Activated T-cell treated with anti-CD3 and anti-CD28 coated beads for 48 hours (primary cell): ENCODE measurements at regions not wholly inside any gene's neighbourhood (a gene's known extent, or its start where the extent isn't known, plus 50 kb on each side); places are given as distances from the start of the nearest gene placed in this dataset.

Source experiments
- DNase-seq: peaks from one replicate; pipeline ENCODE4 v3.0.0-alpha.2; 2020; ENCODE audit warnings: low read depth

DNA sequence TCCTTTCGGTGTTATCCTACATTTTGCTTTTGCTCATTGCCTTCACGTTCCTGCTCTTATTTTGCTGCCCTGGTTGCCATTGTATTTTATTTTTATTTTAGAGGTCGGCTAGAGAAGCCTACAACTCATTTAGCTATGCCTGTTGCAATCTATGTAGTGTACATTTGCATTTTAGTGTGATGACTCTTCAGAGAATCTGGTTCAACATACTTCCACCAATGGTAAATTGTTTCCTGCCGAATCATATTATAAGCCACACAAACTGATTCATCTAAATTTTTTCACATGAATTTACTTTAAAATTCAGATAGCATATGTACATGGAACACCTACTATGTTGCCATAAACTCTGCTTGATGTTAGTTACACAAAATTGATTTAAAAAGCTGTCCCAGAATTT lies 1596.9 kb downstream of the PLA2G4A start:
- DNase-seq, result no peak

DNA sequence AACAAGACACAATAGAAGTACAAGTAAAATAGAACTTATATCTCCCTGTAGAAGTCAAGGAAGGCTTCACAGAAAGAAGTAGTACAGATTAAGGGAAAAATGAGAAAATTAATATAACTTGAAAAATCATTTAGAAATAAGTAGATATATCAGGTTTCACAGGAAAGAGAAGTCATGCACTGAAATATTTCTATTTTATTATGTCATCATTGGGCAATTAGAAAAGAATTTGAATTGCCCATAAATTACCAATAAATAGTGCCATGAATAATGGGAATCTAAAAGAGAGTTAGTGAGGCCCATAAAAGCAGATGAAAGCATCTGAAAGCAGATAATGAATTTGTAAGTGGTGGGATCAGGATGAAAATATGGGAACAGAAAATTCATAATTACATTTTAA lies 1597.8 kb downstream of the PLA2G4A start:
- no peak for DNase-seq

DNA sequence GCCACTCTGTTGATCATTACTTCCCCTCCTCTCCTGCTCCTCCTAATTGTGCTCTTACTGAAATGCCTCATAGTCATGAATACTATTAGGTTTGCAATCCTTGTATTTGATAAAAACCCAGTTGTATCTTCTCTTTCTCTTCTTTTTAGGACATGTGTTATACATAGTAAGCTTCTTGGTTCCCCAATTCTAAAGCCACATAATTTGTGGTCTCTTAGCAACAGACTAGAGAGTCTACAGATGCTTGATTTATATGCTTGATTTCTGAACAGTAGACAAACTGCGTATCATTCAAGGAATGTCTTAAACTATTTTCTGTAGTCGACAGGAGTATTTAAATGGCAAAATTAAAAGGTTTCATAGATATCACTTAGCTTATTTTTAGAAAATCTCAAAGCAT lies 1598.9 kb downstream of the PLA2G4A start:
- no peak for DNase-seq

DNA sequence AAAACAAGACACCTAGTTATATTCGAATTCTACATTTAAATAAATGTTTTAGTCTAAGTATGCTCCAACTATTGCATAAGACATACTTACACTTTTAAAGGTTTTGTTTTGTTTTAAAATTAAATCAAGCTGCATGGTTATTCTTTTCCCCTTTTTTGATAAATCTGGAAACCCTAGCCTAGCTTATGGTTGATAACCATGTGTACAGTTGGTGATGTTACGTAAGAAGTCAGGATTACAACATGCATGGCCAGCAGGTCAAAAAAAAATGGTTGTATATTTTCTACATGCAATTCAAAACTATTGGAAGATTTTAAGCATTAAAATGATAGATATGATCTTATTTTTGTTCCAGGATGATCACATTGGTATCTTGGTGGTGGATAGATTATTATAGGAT lies 1600.6 kb downstream of the PLA2G4A start:
- DNase-seq, result no peak

DNA sequence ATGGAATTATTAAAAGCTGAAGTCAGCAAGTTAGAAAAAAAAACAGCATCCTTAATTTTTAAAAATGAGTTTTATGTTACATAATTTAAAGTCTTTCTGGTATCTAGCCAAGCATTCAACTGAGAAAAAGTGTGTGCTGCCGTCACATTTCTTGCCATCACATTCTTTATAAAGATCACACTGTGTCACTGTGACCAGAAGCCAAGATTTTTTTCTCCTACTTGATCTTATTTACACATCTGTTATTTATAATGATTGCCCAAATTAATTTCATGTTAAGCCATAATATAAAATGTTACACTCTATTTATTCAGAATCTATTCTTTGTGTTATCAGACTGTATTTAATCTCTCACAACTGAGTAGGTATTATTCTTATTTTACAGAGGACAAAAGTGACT lies 1603.7 kb downstream of the PLA2G4A start:
- no peak for DNase-seq

DNA sequence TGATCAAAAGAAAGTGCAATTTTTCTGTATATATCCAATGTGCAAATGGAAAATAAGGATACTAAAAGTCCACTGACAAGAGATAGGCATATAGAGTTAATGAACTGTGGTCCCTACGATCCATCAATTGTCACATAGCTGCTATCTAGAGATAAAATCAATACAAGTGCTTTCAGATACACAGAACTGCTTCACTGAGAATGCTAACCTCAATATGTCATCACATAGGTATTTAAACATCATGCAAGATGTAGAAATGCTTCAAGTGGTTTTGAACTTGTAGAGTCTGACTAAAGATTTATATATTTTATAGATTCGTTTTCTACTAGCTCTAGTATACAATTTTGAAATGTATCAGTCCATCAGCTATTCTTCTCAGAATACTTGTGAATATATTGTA lies 1604.7 kb downstream of the PLA2G4A start:
- DNase-seq, result no peak

DNA sequence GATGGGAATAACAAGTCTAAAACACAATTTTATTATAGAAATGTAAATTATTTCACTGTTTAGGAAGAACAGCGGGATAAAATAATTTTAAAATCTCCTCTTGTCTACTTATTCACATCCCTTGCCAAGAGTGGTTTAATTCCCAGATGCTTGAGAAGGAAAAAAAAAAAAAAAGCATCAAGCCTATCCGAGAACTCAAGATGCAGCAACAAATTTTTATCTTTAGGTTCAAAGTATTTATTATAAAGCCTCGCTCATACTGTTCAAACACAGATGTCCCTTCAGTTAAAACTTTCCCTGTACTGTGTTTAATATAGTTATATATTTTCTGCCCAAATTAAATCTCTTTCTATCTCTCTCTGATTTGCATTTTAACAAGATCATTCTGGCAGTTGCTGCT lies 1615.8 kb downstream of the PLA2G4A start:
- no peak for DNase-seq

DNA sequence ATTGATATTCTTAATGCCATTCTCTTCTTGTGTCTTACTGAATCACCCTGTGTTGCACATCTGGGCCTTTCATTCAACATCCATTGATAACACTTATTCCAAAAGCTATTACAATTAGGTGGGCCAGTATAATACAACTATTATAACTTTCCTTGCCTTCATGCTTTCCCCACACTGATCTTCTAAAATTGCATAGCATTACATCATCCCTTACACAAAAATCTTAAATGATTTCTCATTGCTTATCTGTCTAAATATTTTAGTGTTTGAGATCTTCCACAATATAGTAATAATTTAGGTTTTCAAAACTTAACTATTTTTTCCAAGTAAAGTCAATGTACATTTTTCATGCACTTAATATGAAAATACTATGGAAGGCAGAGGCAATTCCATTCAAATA lies 1634.1 kb downstream of the PLA2G4A start:
- no peak for DNase-seq

DNA sequence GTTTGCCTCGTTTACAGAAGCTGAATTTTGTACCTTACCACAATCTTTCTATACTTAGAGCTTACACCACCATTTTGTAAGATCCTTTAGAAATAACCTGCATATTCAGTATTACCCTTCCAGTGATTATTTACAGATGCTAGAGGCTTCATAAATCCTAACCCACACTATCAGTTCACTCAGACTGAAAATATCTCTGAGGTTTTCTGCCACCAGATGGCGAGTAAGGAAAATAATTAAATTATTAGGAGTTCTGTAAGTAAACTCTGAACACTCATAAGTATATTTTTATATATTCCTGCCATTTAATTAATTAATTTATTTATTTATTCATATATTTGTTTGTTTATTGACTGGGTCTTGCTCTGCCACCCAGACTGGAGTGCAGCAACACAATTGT lies 1635.2 kb downstream of the PLA2G4A start:
- no peak for DNase-seq

DNA sequence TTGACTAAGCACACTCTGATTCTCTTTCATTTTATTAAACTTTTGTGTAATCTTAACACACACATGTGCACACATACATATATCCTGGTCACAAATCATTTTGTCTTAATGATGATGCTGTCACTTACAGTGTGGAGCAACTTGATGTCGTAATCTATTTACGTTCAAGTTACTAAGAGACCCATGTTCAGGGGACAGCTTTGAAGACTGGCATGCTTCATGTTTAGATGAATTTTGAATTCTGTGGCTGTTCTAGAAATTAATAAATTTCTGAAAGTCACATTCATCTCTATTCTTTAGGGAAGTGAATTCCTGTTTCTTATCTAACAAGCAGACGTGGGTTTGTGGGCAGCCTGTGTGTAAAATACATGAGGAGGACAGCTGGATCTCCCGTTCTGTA lies 1637.8 kb downstream of the PLA2G4A start:
- no peak for DNase-seq

DNA sequence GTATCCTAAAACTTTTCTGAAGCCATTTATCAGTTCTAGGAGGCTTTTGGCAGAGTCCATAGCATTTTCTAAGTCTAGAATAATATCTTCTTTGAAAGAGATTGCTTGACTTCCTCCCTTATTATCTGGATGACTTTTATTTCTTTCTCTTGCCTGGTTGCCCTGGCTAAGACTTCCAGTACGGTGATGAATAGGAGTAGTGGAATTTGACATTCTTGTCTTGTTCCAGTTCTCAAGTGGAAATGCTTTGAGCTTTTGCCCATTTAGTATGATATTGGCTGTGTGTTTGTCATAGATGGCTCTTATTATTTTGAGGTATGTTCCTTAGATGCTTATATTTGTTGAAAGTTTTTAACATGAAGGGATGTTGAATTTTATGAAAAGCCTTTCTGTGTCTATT lies 1647.9 kb downstream of the PLA2G4A start:
- no peak for DNase-seq

DNA sequence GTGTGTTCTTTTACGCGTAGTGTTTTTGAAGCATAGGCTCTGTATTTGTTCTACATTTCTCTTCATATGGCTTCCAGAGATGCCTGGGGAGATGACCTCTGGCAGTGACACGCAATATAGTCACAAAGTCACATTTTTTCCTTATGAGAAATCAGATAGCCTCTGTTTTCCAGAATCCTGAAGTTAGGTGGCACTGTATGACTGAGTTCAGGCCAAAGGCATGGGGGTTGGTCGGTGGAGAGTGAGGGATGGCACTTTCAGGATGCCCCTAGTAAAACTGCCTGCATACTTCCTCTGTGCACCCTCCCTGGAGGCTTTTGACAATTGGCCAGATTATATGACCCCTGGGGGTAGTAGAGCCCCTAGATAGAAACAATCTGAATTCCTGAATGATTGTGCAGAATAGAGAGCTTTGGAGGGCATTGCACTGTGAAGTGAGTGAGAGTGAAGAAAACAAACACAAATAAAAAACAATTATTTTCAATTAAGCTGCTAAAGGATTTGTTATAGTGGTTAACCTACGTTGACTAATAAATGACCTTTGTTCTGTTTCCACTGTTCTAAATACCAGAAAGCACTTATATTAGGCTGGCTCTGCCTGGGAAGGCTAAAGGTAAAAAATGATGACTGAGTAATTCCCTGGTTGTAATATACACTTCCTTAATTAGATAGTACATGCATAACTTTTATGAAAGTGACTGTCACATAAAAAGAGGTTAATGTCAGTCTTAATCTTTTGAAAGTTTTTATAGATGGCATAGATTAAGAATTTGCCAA lies 1660.8 kb downstream of the PLA2G4A start:
- no peak for DNase-seq

DNA sequence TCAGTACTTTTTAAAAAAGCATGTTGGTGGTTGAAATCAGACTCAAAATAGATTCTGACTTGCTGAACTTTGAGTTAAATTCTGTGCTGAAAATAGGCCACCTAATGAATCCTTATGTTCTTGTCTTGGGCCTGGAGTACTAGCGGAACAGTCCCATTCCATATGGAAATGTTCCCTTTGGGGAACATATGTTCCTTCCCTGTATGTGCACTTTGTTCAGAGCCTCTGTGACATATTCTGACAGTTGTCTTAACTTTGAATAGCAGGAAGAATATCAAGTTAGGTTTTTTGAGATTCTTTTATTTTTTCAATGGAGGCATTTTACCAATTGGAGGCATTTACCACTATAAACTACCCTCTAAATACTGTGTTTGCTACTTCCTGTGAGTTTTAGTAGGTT lies 1667.8 kb downstream of the PLA2G4A start:
- DNase-seq, result no peak

DNA sequence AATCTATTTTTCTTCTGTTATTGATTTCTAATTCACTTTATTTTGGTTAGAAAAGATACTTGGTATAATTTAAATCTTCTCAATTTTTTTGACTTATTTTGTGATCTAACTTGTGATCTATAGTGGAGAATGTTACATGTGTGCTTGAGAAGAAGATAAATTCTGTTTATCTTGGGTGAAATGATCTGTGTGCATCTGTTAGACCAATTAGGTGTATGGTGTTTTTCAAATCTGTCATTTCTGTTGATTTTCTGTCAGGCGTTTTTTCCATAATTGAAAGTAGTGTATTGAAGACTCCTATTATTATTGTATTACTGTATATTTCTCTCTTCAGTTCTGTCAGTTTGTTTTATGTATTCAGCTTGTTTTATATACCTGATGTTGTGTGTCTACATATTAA lies 1668.3 kb downstream of the PLA2G4A start:
- no peak for DNase-seq

DNA sequence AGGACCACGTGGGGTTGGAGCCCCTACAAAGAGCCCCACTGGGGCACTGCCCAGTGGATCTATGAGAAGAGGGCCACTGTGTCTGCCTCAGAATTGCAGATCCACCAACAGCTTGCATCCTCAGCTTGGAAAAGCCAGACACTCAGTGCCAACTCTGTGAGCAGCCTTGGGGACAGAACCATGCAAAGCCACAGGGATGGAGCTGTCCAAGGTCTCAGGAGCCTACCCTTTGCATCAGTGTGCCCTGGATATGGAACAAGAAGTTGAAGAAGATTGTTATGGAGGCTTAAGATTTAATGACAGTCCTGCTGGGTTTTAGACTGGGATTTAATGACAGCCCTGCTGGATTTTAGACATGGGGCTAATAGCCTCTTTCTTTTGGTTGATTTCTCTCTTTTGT lies 1670.9 kb downstream of the PLA2G4A start:
- DNase-seq, result no peak

DNA sequence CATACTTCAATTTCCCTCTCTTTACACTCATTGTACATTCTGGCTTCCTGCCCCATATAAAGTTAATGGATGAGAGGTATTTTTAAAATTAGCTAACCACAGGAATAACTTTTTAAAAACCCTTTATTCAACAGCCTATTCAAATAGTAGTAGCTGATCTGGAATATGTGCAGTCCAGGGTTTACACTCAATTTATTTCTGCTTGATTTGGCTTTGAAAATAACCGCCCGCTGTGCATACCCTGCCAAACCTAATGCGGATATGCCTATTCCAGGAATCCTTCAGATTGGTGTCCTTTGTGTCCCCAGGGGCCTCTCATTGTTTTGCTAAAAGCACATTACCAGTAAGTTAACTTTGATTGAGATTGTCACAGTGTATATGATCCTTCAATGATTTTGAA lies 1686.2 kb downstream of the PLA2G4A start:
- DNase-seq, result no peak

DNA sequence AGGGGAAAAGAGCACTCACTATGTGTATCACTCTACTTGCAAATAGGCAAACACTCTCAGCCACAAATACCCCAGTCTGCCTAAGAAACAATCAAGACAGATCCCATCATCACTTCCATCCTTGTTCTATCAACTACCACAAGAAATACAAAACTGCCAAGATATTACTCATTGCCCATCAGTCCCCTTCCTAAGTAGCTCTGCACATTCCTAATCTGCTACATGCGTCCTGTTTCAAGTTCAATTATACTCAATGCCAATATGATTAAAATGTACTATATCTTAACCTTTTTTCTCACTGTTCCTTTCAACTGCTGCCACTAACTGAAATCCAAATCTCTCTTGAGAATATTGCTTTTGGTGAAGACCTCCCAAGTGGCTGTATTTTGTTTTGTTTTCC lies 1688.4 kb downstream of the PLA2G4A start:
- DNase-seq, result no peak

DNA sequence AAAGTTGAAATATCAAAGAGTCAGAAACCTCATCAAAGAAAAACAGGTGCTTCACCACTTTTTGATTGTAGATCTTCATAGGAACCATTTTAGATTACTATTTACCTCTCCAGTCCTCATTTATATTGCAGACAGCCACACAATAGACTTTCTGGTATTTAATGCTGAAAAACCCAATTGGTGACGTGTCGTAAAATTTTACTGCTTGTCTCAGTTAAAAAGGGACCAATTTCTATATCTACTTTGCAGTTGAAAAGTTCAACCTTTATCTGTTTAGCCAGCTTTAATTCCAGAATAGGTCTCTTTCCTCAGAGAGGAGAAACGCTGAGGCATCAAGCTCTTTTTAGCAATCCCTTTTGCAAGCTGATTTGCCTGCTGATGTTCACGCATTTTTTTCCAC lies 1722.4 kb downstream of the PLA2G4A start:
- no peak for DNase-seq

DNA sequence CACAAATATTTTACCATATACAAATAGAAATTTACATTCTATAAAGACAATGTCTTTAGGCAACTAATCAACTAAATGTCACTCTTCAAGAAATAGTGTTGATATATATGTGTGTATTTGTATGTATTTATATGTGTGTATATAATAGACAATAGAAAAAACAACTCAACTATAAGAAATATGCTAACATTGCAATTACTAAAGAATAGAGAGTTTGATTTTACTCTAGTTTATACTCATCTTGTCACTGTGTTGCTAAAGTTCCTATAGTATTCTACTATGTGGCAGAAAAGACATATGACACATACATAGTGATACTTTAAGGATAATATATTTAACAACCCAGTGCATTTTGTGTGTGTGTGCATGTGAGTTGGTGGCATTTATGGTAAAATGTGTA lies 1728.3 kb downstream of the PLA2G4A start:
- no peak for DNase-seq

DNA sequence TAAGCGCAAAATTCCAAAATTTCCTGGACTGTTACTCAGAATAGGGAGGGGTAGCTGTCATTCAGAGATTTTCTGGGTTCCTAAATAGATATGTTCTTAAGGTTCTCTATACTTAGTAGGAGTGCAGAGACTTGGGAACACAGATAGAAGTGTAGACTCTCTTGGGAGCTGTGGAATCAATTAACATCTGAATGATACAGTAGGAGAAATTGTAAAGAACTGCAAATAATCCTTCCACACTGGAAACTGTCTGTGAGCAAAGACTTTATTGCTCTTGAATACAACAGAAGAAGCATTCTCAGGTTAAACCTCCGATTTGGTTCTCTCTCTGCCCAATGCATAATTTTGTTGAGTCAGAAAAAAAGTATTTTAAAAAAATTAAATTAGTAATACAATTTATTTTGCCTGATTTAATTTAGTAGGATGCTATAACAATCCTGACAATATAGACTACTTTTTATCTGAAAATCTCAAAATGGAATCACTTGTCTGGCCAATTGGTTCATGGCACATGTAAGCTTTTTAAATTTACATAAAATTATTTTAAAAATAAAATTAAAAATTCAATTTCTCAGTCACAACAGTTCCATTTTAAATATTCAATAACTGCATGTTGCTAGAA lies 1754.3 kb downstream of the PLA2G4A start:
- DNase-seq, result no peak

DNA sequence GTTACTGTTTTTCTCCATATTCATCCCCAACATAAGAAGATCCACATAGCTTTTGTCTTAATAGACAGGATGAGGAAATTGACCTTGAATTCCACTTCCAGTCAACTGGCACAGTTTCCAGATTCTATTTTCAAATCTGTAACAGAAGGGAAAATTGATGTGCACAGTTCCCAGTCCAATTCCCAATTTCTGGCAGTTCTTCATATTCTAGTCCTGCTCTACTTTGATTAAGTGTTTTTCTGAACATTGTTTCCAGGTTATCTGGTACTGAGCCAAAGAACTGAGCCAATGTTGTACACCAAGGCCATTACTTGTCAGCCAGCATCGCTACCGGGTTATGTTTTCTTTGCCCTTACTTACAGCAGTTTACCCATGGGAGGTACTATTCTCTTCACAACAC lies 1755.4 kb downstream of the PLA2G4A start:
- no peak for DNase-seq

DNA sequence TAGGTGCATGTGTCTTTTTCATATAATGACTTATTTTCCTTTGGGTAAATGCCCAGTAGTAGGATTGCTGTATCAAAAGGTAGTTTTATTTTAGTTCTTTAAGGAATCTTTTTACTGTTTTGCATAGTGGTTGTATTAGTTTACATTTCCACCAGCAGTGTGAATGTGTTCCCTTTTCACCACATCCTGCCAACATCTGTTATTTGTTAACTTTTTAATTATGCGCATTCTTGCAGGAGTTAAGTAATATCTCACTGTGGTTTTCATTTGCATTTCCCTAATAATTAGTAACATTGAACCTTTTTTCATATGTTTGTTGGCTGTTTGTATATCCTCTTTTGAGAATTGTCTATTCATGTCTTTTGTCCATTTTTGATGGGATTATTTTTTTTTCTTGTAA lies 1761.9 kb downstream of the PLA2G4A start:
- no peak for DNase-seq

DNA sequence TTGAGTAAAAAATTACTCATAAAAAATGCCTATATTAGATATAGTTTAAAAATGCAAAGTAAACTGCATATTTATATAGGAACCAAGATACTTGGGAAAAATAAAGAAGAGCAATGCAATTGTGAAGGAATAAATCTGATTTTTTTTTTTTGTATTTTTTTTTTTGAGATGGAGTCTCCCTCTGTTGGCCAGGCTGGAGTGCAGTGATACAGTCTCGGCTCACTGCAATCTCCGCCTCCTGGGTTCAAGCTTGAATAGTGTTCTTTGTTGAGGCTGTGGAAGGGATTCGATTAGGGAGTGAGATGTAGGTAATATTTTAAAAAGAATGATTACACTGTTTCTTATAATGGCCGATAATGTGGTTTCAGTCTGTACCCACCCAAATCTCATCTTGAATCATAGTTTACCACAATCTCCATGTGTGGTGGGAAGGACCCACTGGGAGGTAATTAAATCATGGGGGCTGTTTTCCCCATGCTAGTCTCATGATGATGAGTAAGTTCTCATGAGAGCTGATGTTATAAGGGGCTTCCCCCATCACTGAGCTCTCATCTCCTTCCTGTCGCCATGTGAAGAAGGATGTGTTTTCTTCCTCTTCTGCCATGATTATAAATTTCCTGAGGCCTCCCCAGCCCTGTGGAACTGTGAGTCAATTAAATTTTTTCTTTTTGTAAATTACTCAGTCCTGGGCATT lies 1765.9 kb downstream of the PLA2G4A start:
- DNase-seq, result no peak

DNA sequence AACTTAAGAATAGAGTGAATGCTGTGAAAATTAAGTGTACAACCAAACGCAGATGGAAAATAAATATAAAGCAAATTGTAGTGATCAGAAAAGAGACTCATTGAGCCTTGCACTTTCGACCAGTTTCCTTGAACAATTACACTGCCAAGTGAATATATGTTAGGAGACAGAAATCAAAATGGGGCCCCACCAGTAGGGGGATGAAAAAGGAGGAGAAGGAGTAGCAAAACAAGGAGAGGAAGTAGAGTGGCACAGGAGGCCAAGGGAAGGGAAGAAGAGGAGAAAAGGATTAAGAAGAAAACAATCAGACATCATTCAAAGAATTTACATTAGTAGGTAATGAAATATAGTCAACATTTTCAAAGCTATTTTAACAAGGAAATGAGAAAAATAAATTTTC lies 1770.6 kb downstream of the PLA2G4A start:
- DNase-seq, result no peak
